CD4-positive, alpha-beta memory T cell (primary cell): ENCODE measurements at regions not wholly inside any gene's neighbourhood (a gene's known extent, or its start where the extent isn't known, plus 50 kb on each side); places are given as distances from the start of the nearest gene placed in this dataset.

Experiments
- CTCF ChIA-PET: fragments of 350-600 bp; sonication (Branson Sonifier 250); formaldehyde crosslinking; loops from one replicate; lab custom pipeline; 2021; ENCODE audit warnings: inconsistent platforms; ENCODE audit not compliant: partially characterized antibody; lab: Charles Lee
- POLR2A ChIA-PET: fragments of 350-600 bp; sonication (Branson Sonifier 250); formaldehyde crosslinking; loops from one replicate; lab custom pipeline; 2021; ENCODE audit not compliant: partially characterized antibody; lab: Charles Lee
- DNase-seq, 5 donors: peaks; one replicate each; pipeline versions ENCODE4 v3.0.0 to v3.0.0-alpha.2; 2020 to 2022; ENCODE audit warnings: mixed read lengths in 1 of 5
- H3K27ac ChIP-seq: one replicate; pipeline ENCODE4 v1.7.0; 2013; ENCODE audit warnings: low read depth, low read length
- H3K27me3 ChIP-seq: 2 replicates; pipeline ENCODE4 v1.7.0; 2013; ENCODE audit warnings: mild to moderate bottlenecking, low read length, moderate library complexity; ENCODE audit not compliant: insufficient read depth
- H3K36me3 ChIP-seq: 2 replicates; pipeline ENCODE4 v1.7.0; 2013; ENCODE audit warnings: mild to moderate bottlenecking, low read length, moderate library complexity; ENCODE audit not compliant: insufficient read depth
- H3K4me1 ChIP-seq: 2 replicates; pipeline ENCODE4 v1.7.0; 2013; ENCODE audit warnings: mild to moderate bottlenecking, low read length, moderate library complexity; ENCODE audit not compliant: insufficient read depth
- H3K4me3 ChIP-seq, 2 donors: one replicate each; pipeline ENCODE4 v1.7.0; 2013; ENCODE audit warnings: low read length in 2 of 2, mild to moderate bottlenecking in 1 of 2
- H3K9me3 ChIP-seq, 2 donors: one replicate each; pipeline ENCODE4 v1.7.0; 2013; ENCODE audit warnings: low read length in 2 of 2, control low read depth in 1 of 2; ENCODE audit not compliant: control insufficient read depth in 1 of 2
- H3K27ac Mint-ChIP-seq, 7 donors: one replicate each; pipeline ENCODE4 v1.8.0; 2020 to 2021; ENCODE audit warnings: mixed read lengths in 7 of 7, mild to moderate bottlenecking in 6 of 7, inconsistent platforms in 3 of 7, moderate library complexity in 3 of 7
- H3K27me3 Mint-ChIP-seq, 2 donors: one replicate each; pipeline ENCODE4 v1.8.0; 2020 to 2021; ENCODE audit warnings: mixed read lengths in 2 of 2
- H3K36me3 Mint-ChIP-seq, 2 donors: one replicate each; pipeline ENCODE4 v1.8.0; 2020 to 2021; ENCODE audit warnings: mixed read lengths in 2 of 2, inconsistent platforms in 1 of 2, mild to moderate bottlenecking in 1 of 2
- H3K4me1 Mint-ChIP-seq, 4 donors: one replicate each; pipeline ENCODE4 v1.8.0; 2020 to 2021; ENCODE audit warnings: mixed read lengths in 4 of 4, mild to moderate bottlenecking in 1 of 4
- H3K4me3 Mint-ChIP-seq, 8 donors: one replicate each; pipeline ENCODE4 v1.8.0; 2020 to 2021; ENCODE audit warnings: mixed read lengths in 8 of 8, mild to moderate bottlenecking in 7 of 8, moderate library complexity in 6 of 8, inconsistent platforms in 3 of 8
- H3K9me3 Mint-ChIP-seq, 8 donors: one replicate each; pipeline ENCODE4 v1.8.0; 2020 to 2021; ENCODE audit warnings: mixed read lengths in 8 of 8, mild to moderate bottlenecking in 5 of 8, inconsistent platforms in 3 of 8, moderate library complexity in 1 of 8
- intact Hi-C: fragments of 100-400 bp; cut with micrococcal nuclease; formaldehyde crosslinking; loops from one replicate; pipeline ENCODE4 v1.15.1; 2023

GRCh38 chr14:28468191-28469151 is 298.1 kb upstream of the FOXG1 start:
- Mint-ChIP-seq H3K27ac (no peak overlapping the region), H3K4me1 (no peaks in the 10 kb centered on the region), H3K27me3 (no peaks in the 10 kb centered on the region), H3K4me3 (no peak overlapping the region), H3K36me3 (no peaks in the 10 kb centered on the region), H3K9me3 (peaks cover 2 to 30% (median 12%) of the 10 kb centered on the region in 8 donors)
- Histone ChIP-seq H3K36me3 (no peaks in the 10 kb centered on the region), H3K4me3 (no peak overlapping the region), H3K27me3 (no peaks in the 10 kb centered on the region), H3K27ac (no peak overlapping the region), H3K9me3 (peaks cover 0 to 5% of the 10 kb centered on the region in 2 donors), H3K4me1 (no peaks in the 10 kb centered on the region)
- ChIA-PET CTCF (no interaction called here), POLR2A (no interaction called here)
- intact Hi-C loops = no loop called here
- DNase-seq = no peak

- intact Hi-C loops = no loop called here
- no peaks in the 10 kb centered on the region for H3K36me3 Mint-ChIP-seq
- CTCF ChIA-PET = no interaction called here
- H3K4me3 Mint-ChIP-seq = no peak overlapping the region
- no peaks in the 10 kb centered on the region for H3K27me3 Mint-ChIP-seq
- H3K9me3 Mint-ChIP-seq = peaks cover 0 to 25% (median 10%) of the 10 kb centered on the region in 8 donors
- Histone ChIP-seq H3K4me3 (no peak overlapping the region), H3K36me3 (no peaks in the 10 kb centered on the region), H3K27ac (no peak overlapping the region), H3K9me3 (peaks cover 0 to 4% of the 10 kb centered on the region in 2 donors), H3K4me1 (no peaks in the 10 kb centered on the region), H3K27me3 (no peaks in the 10 kb centered on the region)
- POLR2A ChIA-PET = no interaction called here
- DNase-seq = no peak
- no peaks in the 10 kb centered on the region for H3K4me1 Mint-ChIP-seq
- H3K27ac Mint-ChIP-seq = no peak overlapping the region
Observed at GRCh38 chr14:28482251-28483040, 284.1 kb upstream of the FOXG1 start.

GRCh38 chr14:28483506-28483905 is 283.1 kb upstream of the FOXG1 start:
- no peak for DNase-seq
- Mint-ChIP-seq H3K27me3 (no peaks in the 10 kb centered on the region), H3K27ac (no peak overlapping the region), H3K4me1 (no peaks in the 10 kb centered on the region), H3K9me3 (peaks cover 0 to 23% (median 13%) of the 10 kb centered on the region in 8 donors), H3K36me3 (no peaks in the 10 kb centered on the region), H3K4me3 (no peak overlapping the region)
- intact Hi-C loops = no loop called here
- no peaks in the 10 kb centered on the region for H3K27me3 ChIP-seq
- H3K27ac ChIP-seq = no peak overlapping the region
- H3K9me3 ChIP-seq = peaks cover 0 to 4% of the 10 kb centered on the region in 2 donors
- H3K36me3 ChIP-seq = no peaks in the 10 kb centered on the region
- ChIA-PET POLR2A (no interaction called here), CTCF (no interaction called here)
- H3K4me1 ChIP-seq = no peaks in the 10 kb centered on the region
- no peak overlapping the region for H3K4me3 ChIP-seq

DNA sequence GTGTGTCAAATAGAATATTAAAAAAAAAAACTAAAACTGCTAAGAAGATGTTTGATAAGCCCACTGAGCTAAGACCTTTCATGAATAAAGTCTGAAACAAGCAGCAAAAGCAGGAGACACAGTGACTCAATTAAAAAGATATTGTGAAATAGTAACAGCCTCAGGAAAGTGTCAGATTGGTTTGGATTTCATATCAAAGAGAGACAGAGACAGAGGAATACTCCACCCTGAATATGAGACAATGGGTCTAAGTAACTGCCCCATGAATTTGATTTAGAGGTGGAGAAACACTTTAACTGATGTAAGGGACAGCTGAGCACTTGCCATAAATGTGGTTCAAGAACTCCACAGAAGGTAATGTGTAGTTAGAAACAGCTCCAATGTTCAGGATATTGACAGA is 277.9 kb upstream of the FOXG1 start:
- Histone ChIP-seq H3K27ac (no peak overlapping the region), H3K4me3 (no peak overlapping the region), H3K27me3 (no peaks in the 10 kb centered on the region), H3K4me1 (no peaks in the 10 kb centered on the region), H3K36me3 (no peaks in the 10 kb centered on the region), H3K9me3 (peaks cover 0 to 5% of the 10 kb centered on the region in 2 donors)
- POLR2A ChIA-PET = no interaction called here
- CTCF ChIA-PET = no interaction called here
- no peak for DNase-seq
- H3K27ac Mint-ChIP-seq = no peak overlapping the region
- intact Hi-C loops = no loop called here
- peaks cover 1 to 35% (median 13%) of the 10 kb centered on the region in 8 donors for H3K9me3 Mint-ChIP-seq
- H3K27me3 Mint-ChIP-seq = no peaks in the 10 kb centered on the region
- no peak overlapping the region for H3K4me3 Mint-ChIP-seq
- H3K36me3 Mint-ChIP-seq = no peaks in the 10 kb centered on the region
- no peaks in the 10 kb centered on the region for H3K4me1 Mint-ChIP-seq

GRCh38 chr14:28493516-28493915 is 273.1 kb upstream of the FOXG1 start:
- Mint-ChIP-seq H3K27me3 (no peaks in the 10 kb centered on the region), H3K36me3 (no peaks in the 10 kb centered on the region), H3K9me3 (peaks cover 3 to 42% (median 18%) of the 10 kb centered on the region in 8 donors), H3K27ac (no peak overlapping the region), H3K4me1 (no peaks in the 10 kb centered on the region), H3K4me3 (no peak overlapping the region)
- Histone ChIP-seq H3K36me3 (no peaks in the 10 kb centered on the region), H3K4me1 (no peaks in the 10 kb centered on the region), H3K27me3 (no peaks in the 10 kb centered on the region), H3K4me3 (no peak overlapping the region), H3K27ac (no peak overlapping the region), H3K9me3 (peaks cover 0 to 5% of the 10 kb centered on the region in 2 donors)
- intact Hi-C loops = no loop called here
- CTCF ChIA-PET = no interaction called here
- no peak for DNase-seq
- POLR2A ChIA-PET = no interaction called here

DNA sequence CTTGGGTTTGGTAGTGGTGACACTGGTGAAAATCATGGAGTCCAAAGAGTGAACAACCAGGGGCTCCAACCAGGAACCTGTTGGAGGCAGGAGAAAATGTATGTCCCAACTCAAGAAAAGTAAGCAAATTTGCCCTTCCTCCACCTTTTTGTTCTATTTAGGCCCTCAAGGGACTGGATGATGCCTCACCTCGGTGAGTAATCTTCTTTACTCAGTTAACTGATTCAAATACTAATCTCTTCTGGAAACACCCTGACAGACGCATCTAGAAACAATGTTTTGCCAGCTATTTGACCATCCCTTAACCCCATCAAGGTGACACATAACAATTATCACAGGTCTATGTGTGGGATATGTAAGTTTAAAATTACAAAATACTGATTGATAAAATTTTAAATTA is 272.4 kb upstream of the FOXG1 start:
- Histone ChIP-seq H3K36me3 (no peaks in the 10 kb centered on the region), H3K4me3 (no peak overlapping the region), H3K9me3 (peaks cover 0 to 5% of the 10 kb centered on the region in 2 donors), H3K27me3 (no peaks in the 10 kb centered on the region), H3K27ac (no peak overlapping the region), H3K4me1 (no peaks in the 10 kb centered on the region)
- no peak for DNase-seq
- H3K27ac Mint-ChIP-seq = no peak overlapping the region
- no peaks in the 10 kb centered on the region for H3K27me3 Mint-ChIP-seq
- intact Hi-C loops = no loop called here
- no peak overlapping the region for H3K4me3 Mint-ChIP-seq
- CTCF ChIA-PET = no interaction called here
- no peaks in the 10 kb centered on the region for H3K36me3 Mint-ChIP-seq
- peaks cover 0 to 35% (median 13%) of the 10 kb centered on the region in 8 donors for H3K9me3 Mint-ChIP-seq
- no peaks in the 10 kb centered on the region for H3K4me1 Mint-ChIP-seq
- POLR2A ChIA-PET = no interaction called here

GRCh38 chr14:28496364-28496763 is 270.2 kb upstream of the FOXG1 start:
- POLR2A ChIA-PET = no interaction called here
- Histone ChIP-seq H3K36me3 (no peaks in the 10 kb centered on the region), H3K9me3 (peaks cover 0 to 5% of the 10 kb centered on the region in 2 donors), H3K4me3 (no peak overlapping the region), H3K27me3 (no peaks in the 10 kb centered on the region), H3K27ac (no peak overlapping the region), H3K4me1 (no peaks in the 10 kb centered on the region)
- H3K27ac Mint-ChIP-seq = no peak overlapping the region
- no peaks in the 10 kb centered on the region for H3K27me3 Mint-ChIP-seq
- no peaks in the 10 kb centered on the region for H3K36me3 Mint-ChIP-seq
- DNase-seq = no peak
- no peaks in the 10 kb centered on the region for H3K4me1 Mint-ChIP-seq
- intact Hi-C loops = no loop called here
- peaks cover 0 to 34% (median 17%) of the 10 kb centered on the region in 8 donors for H3K9me3 Mint-ChIP-seq
- no peak overlapping the region for H3K4me3 Mint-ChIP-seq
- CTCF ChIA-PET = no interaction called here
